ENCODE measurements at regions not wholly inside any gene's neighbourhood (a gene's known extent, or its start where the extent isn't known, plus 50 kb on each side); places are given as distances from the start of the nearest gene placed in this dataset.

DNA sequence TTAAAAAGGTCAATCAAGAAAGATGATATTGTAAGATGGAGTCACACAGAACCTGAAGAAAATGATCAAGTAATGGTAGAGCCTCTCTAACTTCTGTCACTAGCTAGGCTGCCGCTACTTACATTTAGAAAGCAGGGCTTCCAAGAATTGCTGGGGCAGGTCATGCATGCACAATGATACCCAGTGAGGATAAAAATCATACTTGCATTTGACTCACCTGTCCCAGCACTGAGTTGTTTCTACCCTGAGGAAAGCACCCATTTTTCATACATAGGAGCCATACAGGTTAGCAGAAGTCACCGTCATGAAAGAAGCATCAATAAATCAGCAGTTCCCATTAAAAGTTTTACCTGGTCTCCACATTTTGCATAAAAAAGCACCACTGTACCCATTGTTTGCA, 662.3 kb upstream of the FANCL start:
- DNase-seq (ENCODE audit: low read depth): no peak

DNA sequence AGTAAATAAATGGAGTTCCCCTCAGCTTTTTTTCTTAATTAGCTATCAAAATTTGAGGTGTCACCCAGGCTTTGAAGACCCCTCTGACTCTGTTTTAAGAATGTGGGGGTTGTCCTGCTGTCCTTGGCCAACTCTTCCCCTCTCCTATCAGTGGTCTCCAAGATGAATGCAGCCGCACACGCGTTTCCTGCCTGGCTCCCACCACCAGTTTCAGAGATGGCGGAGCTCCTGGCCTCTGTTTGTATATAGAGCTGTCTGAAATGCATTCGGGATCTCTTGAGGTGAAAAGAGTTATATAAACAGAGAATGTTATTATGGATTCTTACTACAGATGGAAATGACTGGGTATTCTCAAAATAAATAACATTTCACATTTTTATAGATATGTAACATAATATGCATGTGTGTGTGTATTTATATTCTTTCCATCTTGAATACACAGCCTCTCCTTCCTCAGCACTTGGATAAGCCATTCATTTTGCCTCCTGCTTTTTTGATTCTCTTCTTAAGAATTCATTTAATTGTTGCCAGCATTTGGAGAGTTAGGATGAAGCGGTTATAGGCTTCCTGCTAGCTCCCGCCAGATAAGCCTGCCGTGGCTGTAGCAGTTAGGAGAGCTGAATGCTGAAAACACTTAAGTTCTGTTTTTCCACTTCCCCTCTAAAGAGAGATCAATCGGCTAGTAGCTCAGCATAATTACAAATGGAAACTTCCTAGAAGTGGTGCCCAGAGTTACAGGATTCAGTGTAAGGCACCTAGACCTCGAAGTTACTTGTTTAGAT, 659.3 kb upstream of the FANCL start:
- DNase-seq (ENCODE audit: low read depth): no peak

GRCh38 chr2:58899692-58900091, 658.6 kb upstream of the FANCL start:
- DNase-seq (ENCODE audit: low read depth): no peak

- DNase-seq (ENCODE audit: low read depth): no peak
These were observed 655.5 kb upstream of the FANCL start for GRCh38 chr2:58896638-58897037.

DNA sequence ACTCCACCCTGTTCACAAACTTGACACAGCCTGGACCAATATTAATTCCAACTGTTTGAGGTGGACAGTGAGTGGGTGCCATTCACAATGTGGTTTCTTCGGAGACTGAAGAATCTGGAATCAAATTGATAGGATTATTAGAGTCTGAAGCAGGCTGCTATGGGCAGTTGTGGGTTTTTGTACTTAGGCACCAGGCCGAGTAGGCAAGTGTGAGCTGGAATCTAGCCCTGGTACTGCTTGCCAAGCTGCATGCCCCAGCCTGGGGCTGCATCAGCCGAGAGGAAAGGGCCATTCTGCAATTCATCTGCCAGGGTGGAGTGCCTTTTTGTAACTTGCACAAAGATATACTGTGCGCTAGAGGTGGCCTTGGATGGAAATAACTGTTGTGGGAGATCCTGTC, 654.7 kb upstream of the FANCL start:
- DNase-seq (ENCODE audit: low read depth): no peak

GRCh38 chr2:58893656-58894351, 652.7 kb upstream of the FANCL start:
- no peak for DNase-seq (ENCODE audit: low read depth)

- DNase-seq (ENCODE audit: low read depth): no peak
These were observed 650.8 kb upstream of the FANCL start for GRCh38 chr2:58891828-58892377.

- DNase-seq (ENCODE audit: low read depth): no peak
These were observed 649.9 kb upstream of the FANCL start for GRCh38 chr2:58890865-58891525.

DNA sequence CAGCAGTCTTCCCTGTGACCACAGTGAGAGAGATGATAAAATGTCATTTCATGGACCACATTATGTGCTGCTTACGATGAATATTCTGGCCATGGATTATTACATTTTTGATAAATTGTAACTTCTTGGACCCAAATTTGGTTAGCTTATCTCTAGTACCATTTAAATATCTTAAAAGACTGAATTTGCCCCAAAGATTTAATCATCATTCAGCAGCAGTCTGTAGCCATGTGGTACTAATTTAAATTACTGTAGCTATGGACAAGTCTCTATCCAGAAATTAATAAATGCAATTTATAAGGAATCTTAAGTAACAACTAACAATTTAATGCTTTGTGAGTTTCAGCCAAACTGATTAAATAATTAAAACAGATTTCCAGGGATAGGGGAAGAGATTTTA, 644.9 kb upstream of the FANCL start:
- DNase-seq (ENCODE audit: low read depth): no peak

DNA sequence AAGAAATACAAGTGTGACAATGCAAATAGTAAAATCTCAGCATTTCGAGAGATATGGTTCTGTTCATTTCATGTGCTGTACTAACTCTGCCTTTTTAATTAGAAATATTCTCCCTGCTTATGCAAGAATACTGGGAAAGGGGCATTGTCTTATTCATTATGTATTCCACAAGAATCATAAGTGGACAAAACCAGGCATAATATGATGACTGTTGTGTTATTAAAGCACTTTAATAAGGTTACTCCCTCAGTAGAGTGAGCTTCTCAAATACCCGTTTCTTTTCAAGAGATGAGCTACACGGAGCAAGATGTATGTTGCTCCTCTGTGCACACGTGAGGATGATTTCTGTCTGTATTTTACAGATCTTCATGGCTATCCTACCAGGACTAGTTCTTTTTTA, 638.7 kb upstream of the FANCL start:
- no peak for DNase-seq (ENCODE audit: low read depth)

DNA sequence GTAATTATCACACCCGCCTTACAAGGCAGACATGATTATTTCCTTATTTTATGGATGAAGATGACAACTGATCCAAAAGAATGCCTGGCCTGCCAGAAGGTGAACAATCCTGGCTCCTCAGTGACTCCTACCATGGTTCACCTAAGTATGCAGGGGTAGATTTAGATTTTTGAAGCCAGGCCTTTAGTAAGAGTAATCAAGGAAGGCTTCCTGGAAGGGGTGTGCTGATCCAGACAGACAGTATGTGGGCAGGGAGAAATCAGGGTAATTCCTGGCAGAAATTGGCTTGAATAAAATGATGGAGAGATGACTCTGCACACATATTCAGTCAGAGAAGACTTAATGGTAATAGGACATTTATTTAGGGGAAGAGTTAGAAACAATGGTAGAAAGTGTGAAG, 637.7 kb upstream of the FANCL start:
- DNase-seq (ENCODE audit: low read depth): no peak

DNA sequence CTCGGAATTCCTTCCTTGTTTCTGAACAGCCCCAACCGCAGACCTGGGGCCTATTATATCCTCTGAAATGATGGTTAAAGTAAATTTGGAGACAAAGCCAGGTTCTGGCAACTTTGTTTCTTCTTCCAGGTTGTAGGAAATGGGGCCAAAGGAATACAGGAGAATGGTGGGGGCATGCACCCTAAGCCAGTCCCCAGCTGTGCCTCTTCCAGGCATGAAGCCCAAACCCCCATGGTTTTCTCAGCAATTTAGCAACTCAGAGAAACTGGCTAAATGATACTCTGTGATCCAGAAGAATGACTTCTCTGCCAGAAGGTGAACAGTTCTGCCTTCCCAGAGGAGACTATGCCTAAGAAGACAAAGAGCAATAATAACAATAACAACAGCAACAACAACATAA, 635.0 kb upstream of the FANCL start:
- DNase-seq (ENCODE audit: low read depth): no peak

DNA sequence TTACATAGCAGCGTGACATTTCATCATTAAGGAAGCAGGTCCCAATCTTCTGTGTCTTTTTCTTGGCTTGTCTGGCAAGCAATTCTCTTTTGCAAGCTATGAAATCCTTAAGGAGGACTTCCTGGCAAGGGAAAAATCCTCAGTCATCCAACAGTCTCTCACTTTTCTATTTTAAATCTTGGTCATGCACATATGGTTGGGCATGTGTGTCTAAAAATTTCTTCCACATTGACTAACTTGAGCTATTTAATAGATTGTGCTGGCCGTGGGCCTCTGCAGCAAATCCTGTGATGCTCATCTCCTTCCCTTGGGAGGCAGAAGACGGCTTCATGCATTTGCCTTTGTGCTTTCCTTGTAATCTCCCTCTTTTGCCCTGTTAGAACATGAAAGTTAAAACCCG, 634.3 kb upstream of the FANCL start:
- no peak for DNase-seq (ENCODE audit: low read depth)

DNA sequence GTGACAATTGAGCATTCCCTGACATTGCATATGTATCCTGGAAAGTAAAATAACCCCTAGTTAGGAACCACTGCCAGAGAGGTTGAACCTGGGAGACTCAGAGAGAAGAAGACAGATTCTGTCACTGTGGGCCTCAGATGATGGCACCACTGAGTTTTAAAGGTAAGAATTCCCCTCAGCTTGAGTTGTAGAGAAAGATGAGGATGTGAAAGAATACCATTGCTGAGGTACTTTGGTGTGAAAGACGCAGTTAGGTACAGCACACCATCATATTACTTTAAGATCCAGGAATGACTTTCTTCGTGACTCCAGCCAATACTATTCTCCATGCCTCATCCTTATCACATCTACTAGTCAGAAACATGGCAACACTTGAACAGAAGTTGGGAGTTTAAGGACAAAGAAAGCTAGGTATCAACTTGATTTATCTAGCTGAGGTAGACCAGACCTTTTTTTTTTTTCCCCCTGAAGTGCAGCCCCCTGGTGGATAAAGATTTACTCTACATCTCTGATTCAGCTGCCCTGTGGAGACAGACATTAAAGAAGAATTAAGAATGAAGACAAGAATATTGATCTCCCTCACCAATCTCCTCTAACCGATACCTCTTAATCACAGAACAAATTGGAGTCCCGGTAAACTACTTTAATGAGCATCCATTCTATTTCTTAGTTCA, 630.5 kb upstream of the FANCL start:
- no peak for DNase-seq (ENCODE audit: low read depth)

DNA sequence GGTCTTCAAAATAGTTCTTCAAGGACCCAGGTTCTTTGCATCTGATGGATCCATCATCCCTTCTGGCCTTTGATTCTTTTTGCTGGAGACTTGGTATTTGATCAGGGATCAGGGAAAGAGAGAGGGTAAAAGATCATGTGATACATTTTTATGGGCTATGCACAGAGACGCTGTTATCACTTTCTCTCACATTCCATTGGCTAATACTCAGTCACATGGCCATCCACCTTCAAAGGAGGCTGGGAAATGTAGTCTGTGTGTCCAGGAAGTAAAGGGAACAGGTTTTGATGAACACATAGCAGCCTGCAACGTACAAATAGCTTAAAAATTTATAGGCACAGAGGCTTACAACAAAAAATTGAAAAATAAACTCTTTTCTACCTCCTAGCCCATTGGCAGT, 629.6 kb upstream of the FANCL start:
- no peak for DNase-seq (ENCODE audit: low read depth)

DNA sequence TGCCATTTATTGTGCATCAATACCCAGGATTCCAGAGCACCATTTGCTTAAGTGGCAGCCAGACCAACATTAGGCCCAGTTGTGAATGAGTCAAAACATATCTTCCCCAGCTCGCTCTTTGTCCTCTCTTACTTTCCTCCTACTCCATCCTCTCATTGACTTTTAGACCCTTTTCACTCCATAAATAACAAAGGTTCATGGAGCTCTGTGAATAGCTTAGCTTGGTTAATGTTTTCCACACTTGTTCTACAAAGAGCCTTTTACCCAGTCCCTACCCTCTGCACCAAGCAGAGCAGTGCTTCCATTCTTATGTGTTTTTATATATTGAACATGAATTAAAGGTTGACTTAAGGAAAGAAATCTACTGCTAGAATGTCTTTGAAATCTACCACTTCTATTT, 625.8 kb upstream of the FANCL start:
- no peak for DNase-seq (ENCODE audit: low read depth)

DNA sequence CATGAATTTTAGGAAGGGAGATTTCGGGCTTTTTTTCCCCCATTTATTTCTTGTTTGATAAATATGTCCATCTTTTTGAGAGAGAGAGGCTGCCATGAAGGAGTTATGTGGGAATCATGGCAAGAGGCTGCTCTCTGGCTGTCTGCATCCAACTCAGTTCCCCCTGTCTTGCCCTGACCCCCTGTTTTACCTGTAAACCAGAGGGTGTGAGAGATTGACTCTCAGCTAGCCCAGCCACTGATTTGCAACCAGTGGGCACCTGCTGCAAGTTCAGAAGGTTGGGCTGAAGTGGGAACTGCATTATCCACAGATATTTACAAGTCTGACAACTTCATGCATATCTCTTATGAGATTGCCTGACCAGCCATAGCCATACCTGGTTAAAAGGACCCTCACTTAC, 625.4 kb upstream of the FANCL start:
- no peak for DNase-seq (ENCODE audit: low read depth)

DNA sequence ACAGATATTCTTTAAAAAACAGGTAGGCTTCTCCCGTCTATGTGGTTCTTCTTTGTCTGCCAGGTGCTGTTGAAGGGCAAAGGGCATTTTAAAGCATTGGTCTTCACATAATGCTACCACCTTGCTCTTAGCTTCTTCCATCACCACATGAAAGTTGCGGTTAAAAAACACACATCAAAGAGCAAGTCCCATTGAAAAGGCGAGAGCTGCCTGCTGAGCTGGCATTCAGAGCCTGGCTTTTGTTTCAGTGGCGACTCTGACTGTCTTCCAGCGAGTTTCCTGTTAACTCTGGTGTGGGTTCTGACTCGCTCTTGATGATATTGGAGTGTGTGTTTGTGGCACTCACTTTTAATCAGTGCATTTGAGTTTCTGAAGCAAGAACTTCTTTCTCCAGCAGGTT, 624.9 kb upstream of the FANCL start:
- no peak for DNase-seq (ENCODE audit: low read depth)

DNA sequence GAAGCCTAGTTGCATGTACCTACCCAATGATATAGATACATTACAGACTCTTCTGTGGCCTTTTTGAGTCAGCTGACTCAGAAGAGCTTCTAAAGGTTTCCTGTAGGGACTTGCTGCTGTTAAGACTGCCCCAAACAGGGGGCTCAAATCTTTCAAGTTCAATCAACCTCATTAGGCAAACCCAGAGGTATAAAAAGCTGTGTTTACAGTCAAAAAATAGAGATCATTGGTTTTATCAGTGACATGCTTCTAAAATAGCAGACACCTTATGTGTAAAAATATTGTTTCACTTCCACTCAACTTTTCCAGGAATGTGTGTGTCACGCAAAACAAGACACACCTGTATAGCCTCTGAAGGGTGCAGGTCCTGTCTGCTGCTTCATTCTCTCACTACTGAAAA, 624.3 kb upstream of the FANCL start:
- no peak for DNase-seq (ENCODE audit: low read depth)

- no peak for DNase-seq (ENCODE audit: low read depth)
These were observed 621.1 kb upstream of the FANCL start for GRCh38 chr2:58862244-58862643.

GRCh38 chr2:58860586-58860985, 619.5 kb upstream of the FANCL start:
- no peak for DNase-seq (ENCODE audit: low read depth)

DNA sequence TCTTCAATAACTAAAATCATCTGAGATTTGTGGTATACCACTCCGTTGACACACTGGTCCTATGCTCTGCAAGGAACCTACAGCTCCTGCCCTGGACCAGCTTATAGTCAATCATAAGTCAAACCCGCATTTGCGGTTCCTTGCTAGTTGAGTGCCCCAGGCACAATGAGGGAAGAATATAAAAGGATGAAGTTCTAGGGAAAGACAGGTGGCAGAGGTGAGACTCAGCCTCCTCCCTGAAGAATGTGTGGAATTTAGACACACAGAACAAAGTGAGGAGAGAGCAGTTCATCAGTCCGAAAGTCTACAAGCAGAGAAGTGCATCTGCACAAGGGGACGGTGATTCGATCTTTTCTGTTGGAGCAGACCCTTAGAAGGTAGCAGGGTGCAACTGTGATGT, 615.0 kb upstream of the FANCL start:
- DNase-seq (ENCODE audit: low read depth): no peak

GRCh38 chr2:58853420-58853819, 612.3 kb upstream of the FANCL start:
- no peak for DNase-seq (ENCODE audit: low read depth)
